Lower leg skin (tissue), 4 donors: ENCODE measurements at regions not wholly inside any gene's neighbourhood (a gene's known extent, or its start where the extent isn't known, plus 50 kb on each side); places are given as distances from the start of the nearest gene placed in this dataset.
"Not testable (repeated sequence)": the region's sequence is repeated elsewhere in the genome, so short reads cannot be mapped to it uniquely, and the experiment has no call there.

Experiments
- DNase-seq, 2 donors: peaks; one replicate each; pipeline ENCODE4 v3.0.0-alpha.2; 2019; ENCODE audit warnings: low spot score in 2 of 2
- H3K4me3 ChIP-seq: fragments of 200-600 bp; sonication (generic); 2 replicates; pipeline ENCODE4 v1.5.1; 2017; ENCODE audit warnings: mild to moderate bottlenecking, low read depth; ENCODE audit not compliant: poor library complexity, severe bottlenecking
- POLR2A ChIP-seq, 2 donors: fragments of 450-650 bp; IDR thresholded peaks; one replicate each; pipeline ENCODE4 v1.6.1; 2016 to 2017; ENCODE audit warnings: antibody characterized with exemption in 2 of 2, mild to moderate bottlenecking in 1 of 2, moderate library complexity in 1 of 2
- WGBS, 2 donors: methylation state at CpG; one replicate each; pipeline ENCODE4 v1.1.5; 2018; 5-methylcytosine and 5-hydroxymethylcytosine counted together
- intact Hi-C: fragments of 100-400 bp; cut with DNase I; formaldehyde crosslinking; loops from one replicate; pipeline ENCODE4 v1.15.0; 2023; ENCODE audit warnings: low total_unique reads
- TF ChIP-seq, protein P1 (sequence below), 3 donors: fragments of 450-650 bp; IDR thresholded peaks; one replicate each; pipeline ENCODE4 v1.5.1; 2016; ENCODE audit warnings: antibody characterized with exemption in 3 of 3, mild to moderate bottlenecking in 3 of 3, moderate library complexity in 2 of 3

DNA sequence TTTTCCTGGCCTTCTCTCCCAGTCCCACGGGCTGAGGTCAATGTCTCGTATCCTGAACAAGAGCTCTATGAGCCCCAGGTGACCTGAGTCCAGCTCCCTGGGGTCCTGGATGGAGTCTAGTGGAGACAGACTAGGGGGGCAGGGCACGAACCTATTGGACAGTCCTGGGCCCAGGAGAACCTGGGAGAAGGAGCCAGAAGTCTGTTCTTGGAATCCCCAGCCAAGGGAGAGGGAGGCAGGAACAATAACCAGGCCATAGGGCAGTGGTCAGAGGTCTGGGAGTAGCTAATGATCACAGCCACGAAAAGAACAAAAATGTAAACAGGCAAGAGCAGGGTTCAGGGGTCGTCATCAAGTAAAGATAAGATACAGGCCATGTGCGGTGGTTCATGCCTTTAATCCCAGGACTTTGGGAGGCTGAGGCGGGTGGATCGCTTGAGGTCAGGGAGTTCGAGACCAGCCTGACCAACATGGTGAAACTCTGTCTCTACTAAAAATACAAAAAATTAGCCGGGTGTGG, 60.8 kb downstream of the COPRS start:
- no peak overlapping the region for H3K4me3 ChIP-seq
- no peak for TF ChIP-seq POLR2A (IDR thresholded peaks at IDR 0.05)
- TF ChIP-seq, protein P1, sequence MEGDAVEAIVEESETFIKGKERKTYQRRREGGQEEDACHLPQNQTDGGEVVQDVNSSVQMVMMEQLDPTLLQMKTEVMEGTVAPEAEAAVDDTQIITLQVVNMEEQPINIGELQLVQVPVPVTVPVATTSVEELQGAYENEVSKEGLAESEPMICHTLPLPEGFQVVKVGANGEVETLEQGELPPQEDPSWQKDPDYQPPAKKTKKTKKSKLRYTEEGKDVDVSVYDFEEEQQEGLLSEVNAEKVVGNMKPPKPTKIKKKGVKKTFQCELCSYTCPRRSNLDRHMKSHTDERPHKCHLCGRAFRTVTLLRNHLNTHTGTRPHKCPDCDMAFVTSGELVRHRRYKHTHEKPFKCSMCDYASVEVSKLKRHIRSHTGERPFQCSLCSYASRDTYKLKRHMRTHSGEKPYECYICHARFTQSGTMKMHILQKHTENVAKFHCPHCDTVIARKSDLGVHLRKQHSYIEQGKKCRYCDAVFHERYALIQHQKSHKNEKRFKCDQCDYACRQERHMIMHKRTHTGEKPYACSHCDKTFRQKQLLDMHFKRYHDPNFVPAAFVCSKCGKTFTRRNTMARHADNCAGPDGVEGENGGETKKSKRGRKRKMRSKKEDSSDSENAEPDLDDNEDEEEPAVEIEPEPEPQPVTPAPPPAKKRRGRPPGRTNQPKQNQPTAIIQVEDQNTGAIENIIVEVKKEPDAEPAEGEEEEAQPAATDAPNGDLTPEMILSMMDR (IDR thresholded peaks at IDR 0.05): no peak
- WGBS, 2 donors: 74 to 78% methylated on average over 10 of the region's 10 CpGs
- intact Hi-C loops: no loop called here
- DNase-seq: peak in 1 of 2 donors; percentile 40

DNA sequence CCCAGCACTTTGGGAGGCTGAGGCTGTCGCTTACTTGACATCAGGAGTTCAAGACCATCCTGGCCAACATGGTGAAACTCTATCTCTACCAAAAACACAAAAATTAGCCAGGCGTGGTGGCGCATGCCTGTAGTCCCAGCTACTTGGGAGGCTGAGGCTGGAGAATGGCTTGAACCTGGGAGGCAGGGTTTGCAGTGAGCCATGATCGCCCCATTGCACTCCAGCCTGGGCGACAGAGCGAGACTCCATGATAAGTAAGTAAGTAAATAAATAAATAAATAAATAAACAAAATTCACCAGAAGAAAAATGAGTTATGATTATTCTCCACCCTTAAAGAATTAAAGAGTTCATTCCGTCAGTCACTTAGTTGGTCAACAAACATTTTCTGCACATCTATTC, 63.1 kb downstream of the COPRS start:
- intact Hi-C loops, H3K4me3 ChIP-seq: not testable (repeated sequence)
- 95 to 99% methylated on average over 7 of the region's 7 CpGs for WGBS, 2 donors
- peak in 1 of 2 donors; percentile 58 for DNase-seq

DNA sequence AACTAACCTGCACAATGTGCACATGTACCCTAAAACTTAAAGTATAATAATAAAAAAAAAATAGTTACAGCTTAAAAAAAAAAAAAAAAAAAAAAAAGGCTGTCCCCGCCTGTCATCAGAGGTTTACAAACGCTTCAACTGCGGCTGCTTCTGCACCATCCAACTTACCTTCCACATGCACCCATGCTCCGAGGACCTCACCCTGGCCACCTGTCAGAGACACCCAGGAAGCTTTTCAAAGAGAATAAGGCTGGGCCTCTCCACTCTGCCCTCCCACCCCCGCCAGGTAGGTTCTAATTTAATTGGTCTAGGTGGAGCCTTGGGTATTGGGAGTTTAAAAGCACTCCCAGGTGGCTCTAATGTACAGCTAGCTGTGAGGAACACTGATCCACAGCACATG, 64.9 kb downstream of the COPRS start:
- intact Hi-C loops: no loop called here
- H3K4me3 ChIP-seq: no peak overlapping the region
- 86 to 90% methylated on average over 5 of the region's 5 CpGs for WGBS, 2 donors

DNA sequence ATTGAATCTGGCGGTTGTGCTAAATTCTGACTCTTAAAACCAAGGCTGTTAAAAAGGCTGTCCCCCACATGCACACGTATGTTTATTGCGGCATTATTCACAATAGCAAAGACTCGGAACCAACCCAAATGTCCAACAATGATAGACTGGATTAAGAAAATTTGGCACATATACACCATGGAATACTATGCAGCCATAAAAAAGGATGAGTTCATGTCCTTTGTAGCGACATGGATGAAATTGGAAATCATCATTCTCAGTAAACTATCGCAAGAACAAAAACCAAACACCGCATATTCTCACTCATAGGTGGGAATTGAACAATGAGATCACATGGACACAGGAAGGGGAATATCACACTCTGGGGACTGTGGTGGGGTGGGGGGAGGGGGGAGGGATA, 65.4 kb downstream of the COPRS start:
- intact Hi-C loops, H3K4me3 ChIP-seq, DNase-seq: not testable (repeated sequence)
- WGBS, 2 donors: 92 to 96% methylated on average over 7 of the region's 7 CpGs

More for the DNA sequence above, 64.9 kb downstream of the COPRS start:
- peak in 1 of 2 donors; percentile 37 for DNase-seq
- TF ChIP-seq POLR2A (IDR thresholded peaks at IDR 0.05): no peak
- TF ChIP-seq, protein P1 (IDR thresholded peaks at IDR 0.05): no peak

DNA sequence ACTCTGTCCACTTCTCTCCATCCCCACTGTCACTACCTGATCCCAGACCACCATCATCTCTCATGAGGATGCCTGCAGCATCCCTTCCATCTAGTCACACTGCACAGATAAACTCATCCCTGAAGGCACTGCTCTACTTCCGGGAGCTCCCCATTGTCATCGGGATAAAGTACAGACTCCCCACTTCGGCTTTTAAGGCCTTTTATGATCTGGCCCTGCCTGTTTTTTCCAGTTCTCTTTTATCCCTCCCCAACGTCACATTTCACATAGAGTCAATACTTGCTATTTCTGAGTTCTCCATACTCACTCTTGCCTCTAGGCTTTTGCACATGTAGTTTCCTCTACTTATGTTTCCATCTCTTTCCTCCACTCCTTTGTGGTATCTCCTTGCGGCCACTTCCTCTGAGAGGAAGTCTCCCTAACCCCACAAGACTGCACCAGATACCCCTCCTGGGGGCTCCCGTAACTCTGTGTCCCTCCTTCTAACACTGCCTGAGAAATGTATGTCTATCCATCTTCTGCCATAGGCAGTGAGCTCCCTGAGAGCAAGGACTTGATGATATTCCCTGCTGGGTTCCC, 66.9 kb downstream of the COPRS start:
- no peak for TF ChIP-seq POLR2A (IDR thresholded peaks at IDR 0.05)
- TF ChIP-seq, protein P1 (IDR thresholded peaks at IDR 0.05): no peak
- 64 to 81% methylated on average over 6 of the region's 6 CpGs for WGBS, 2 donors
- intact Hi-C loops: no loop called here
- H3K4me3 ChIP-seq: no peak overlapping the region
- DNase-seq: peak in 1 of 2 donors; percentile 26

DNA sequence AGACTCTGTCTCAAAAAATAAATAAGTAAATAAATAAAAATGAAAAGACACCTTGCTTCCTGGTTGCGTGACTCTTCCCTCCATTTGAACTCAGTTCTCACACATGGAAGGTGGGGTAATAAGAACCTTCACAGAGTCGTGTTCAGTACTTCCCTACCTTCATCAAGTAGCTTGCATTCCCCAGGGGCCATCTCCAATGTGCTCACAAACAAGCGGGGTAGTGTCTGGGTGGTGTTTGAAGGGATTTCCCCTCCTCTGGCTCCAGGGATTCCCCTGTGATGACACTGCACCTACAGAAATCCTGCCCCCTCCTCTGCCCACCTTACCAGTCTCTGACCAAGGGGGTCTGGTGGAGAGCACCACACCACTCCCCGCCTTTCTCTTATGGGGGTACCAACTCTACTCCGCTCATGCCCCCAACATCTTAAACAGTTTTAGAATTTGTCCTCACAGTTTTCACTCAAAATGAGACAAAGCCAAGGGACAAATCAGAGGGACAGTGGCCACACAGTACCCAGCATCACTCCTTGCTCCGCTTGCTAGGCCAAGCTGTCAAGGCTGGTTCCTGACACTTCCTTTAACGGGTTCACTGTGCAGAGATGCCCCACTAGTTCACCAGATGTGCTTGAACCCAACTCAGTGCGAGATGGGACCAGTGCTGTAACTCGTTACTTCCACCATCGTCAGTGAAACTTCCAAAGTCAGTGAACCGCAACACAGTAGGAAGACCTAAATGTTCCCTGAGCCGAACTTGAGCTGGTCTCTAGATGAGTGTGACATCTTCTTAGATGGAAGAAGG, 69.1 kb downstream of the COPRS start:
- WGBS, 2 donors: 87 to 88% methylated on average over 12 of the region's 12 CpGs
- intact Hi-C loops: no loop called here
- DNase-seq: peak in 1 of 2 donors; percentile 52
- H3K4me3 ChIP-seq: no peak overlapping the region
- no peak for TF ChIP-seq POLR2A (IDR thresholded peaks at IDR 0.05)
- TF ChIP-seq, protein P1 (IDR thresholded peaks at IDR 0.05): no peak
